ENCODE measurements at regions not wholly inside any gene's neighbourhood (a gene's known extent, or its start where the extent isn't known, plus 50 kb on each side); places are given as distances from the start of the nearest gene placed in this dataset.

DNA sequence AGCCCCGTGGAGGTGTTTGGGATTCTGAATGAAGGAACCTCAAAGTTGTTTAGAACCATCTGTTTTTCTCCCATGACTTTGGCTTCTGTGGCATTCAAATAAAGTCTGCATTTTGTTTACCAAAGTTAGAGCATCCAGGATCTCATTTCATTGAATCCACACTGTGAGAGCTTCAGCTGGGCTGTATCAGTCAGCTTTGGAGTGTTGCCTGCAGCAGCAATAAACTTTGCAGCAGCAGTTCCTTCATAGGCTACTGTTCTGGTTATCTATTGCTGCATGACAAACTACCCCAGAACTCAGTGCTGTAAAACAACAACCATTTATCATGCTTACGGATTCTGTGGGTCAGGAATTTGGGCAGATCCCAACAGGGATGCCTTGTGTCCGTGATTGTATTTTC lies 1575.2 kb upstream of the LRRTM3 start:
- FAIRE-seq (no peak), DNase-seq (ENCODE audit: insufficient read length, low spot score) (no peak)
- TF ChIP-seq, protein P1, sequence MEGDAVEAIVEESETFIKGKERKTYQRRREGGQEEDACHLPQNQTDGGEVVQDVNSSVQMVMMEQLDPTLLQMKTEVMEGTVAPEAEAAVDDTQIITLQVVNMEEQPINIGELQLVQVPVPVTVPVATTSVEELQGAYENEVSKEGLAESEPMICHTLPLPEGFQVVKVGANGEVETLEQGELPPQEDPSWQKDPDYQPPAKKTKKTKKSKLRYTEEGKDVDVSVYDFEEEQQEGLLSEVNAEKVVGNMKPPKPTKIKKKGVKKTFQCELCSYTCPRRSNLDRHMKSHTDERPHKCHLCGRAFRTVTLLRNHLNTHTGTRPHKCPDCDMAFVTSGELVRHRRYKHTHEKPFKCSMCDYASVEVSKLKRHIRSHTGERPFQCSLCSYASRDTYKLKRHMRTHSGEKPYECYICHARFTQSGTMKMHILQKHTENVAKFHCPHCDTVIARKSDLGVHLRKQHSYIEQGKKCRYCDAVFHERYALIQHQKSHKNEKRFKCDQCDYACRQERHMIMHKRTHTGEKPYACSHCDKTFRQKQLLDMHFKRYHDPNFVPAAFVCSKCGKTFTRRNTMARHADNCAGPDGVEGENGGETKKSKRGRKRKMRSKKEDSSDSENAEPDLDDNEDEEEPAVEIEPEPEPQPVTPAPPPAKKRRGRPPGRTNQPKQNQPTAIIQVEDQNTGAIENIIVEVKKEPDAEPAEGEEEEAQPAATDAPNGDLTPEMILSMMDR (IDR thresholded peaks at IDR 0.05; ENCODE audit: insufficient read depth, missing control alignments), result no peak

DNA sequence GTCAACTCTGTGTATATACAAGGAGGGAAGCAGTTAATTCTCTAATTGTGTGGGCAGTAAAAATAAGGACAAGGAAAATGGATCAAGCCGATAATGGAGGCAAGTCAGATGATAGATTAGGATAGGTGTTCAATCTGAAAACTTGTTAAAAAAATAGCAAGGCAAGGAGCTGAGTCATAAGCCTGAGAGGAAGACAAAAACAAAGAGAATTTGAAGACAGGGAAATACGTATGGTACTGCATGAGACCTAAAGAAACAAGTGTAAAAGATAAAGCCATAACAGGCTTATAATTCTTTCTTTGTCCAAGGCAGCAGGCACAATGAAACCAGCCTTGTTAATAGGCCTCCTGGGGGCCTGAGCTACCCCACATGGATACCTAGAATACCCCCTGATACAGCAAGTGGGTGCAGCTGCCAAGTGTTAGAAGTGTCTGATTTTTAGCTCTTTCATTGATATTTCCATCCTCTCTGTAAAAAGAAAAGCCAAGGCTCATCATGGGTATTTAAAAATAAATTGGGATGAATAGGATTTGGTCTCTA lies 1570.6 kb upstream of the LRRTM3 start:
- TF ChIP-seq, protein P1 (IDR thresholded peaks at IDR 0.05; ENCODE audit: insufficient read depth, missing control alignments), result no peak
- FAIRE-seq, result no peak
- no peak for DNase-seq (ENCODE audit: insufficient read length, low spot score)

DNA sequence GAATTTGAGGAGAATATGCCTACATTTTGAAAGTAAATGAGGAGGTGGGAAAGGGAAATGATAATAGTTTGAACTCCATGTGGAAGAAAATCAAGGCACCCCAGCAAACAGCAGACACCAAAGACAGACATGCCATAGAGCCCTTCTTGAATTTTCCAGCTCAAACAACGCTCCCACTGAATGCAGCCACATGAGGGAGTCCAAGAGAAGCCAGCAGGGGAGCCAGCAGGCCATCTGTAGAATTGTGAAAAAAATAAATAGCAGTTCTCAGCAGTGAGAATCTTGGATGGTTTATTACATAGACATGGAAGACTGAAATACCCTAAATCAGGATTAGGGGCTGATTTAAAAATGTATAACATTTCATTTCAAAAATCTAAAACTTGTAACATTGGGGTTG lies 1567.3 kb upstream of the LRRTM3 start:
- TF ChIP-seq, protein P1 (IDR thresholded peaks at IDR 0.05; ENCODE audit: insufficient read depth, missing control alignments), result peak; percentile 36
- no peak for DNase-seq (ENCODE audit: insufficient read length, low spot score)
- no peak for FAIRE-seq

DNA sequence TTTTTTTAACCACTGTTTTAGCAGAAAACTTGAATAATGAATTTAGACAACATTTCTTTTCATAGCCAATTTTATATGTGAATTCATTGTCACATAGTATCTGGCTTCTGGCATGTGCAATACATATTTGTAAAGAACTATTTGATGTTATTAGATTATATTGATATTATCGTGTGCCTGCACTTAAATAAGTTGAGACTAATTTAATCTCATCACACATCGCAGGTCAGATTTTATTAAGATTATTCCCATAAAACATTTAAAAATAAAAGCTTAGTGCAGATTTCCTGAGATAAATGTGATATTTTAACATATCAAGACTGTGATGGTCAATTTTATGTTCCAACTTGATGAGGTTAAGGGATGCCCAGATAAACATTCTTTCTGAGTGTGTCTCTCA lies 1565.3 kb upstream of the LRRTM3 start:
- no peak for DNase-seq (ENCODE audit: insufficient read length, low spot score)
- TF ChIP-seq, protein P1 (IDR thresholded peaks at IDR 0.05; ENCODE audit: insufficient read depth, missing control alignments), result no peak
- FAIRE-seq, result no peak

DNA sequence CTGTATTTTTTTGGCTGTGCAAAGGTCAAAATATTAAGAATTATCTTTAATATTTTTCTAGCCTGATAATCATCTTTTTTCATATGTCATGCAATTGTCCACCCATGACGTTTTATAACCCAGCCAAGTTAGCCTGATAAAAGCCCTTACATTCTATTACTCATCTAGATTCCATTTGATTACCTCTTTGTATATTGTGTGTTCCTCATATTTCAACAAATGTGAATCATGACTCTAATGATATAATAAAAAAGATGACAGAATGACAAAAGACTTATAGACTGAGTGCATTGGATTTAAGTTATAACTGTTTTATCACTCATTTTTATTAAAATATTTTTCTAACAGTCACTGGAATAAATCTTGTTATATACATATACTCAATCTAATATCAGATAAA lies 1560.0 kb upstream of the LRRTM3 start:
- no peak for FAIRE-seq
- TF ChIP-seq, protein P1 (IDR thresholded peaks at IDR 0.05; ENCODE audit: insufficient read depth, missing control alignments), result no peak

DNA sequence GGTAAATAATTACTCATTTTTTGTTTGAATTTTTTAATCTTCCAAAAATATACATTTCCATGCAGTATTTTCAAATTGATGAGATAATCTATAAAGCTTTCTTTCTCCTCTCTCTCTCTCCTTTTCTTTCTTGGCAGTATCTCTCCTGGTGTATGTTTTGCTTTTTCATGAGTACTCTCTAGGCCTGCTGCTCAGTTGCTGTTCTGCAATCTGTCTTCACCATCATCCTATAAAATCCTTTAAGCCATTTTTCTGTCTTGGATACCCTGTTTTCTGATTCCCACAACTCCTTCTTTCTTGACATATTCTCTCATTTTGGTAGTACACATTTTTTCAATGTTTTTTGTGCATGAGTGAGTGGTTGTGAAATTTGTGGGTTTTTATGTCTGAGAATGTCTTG lies 1558.1 kb upstream of the LRRTM3 start:
- DNase-seq (ENCODE audit: insufficient read length, low spot score) (no peak), FAIRE-seq (no peak)
- TF ChIP-seq, protein P1 (IDR thresholded peaks at IDR 0.05; ENCODE audit: insufficient read depth, missing control alignments), result no peak

More for the DNA sequence above, 1560.0 kb upstream of the LRRTM3 start:
- no peak for DNase-seq (ENCODE audit: insufficient read length, low spot score)

DNA sequence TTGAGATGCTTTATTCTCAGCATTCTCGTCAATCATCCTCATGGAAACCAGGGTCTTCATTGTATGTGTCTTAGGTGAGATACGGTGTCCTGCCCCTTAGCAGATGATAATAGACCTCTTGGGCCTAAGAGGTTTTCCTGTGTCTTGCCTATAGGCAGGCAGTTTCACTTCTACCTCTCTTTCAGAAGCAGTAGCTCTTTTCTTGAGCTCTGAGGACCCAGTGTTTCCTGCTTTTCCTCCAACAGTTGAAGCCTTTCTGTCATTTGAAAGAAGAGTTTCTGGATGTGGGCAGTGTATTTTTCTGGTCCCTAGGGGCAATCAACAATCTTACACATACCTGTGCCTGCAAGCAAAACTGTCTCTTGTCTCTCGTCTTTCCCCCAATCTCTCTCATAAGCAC lies 1550.3 kb upstream of the LRRTM3 start:
- TF ChIP-seq, protein P1 (IDR thresholded peaks at IDR 0.05; ENCODE audit: insufficient read depth, missing control alignments), result no peak
- no peak for FAIRE-seq
- DNase-seq (ENCODE audit: insufficient read length, low spot score), result no peak

Data from D721Med (cell line).